Lower leg skin (tissue), 3 donors: ENCODE measurements at regions not wholly inside any gene's neighbourhood (a gene's known extent, or its start where the extent isn't known, plus 50 kb on each side); places are given as distances from the start of the nearest gene placed in this dataset.

ENCODE experiments used
- CTCF ChIP-seq, 3 donors: fragments of 450-650 bp; IDR thresholded peaks; one replicate each; pipeline ENCODE4 v1.5.1; 2016; ENCODE audit warnings: antibody characterized with exemption in 3 of 3, mild to moderate bottlenecking in 3 of 3, moderate library complexity in 2 of 3
- POLR2A ChIP-seq, 2 donors: fragments of 450-650 bp; IDR thresholded peaks; one replicate each; pipeline ENCODE4 v1.6.1; 2016 to 2017; ENCODE audit warnings: antibody characterized with exemption in 2 of 2, mild to moderate bottlenecking in 1 of 2, moderate library complexity in 1 of 2

GRCh38 chr6:169996378-169997051, 245.1 kb downstream of the ERMARD start:
- no peak for TF ChIP-seq POLR2A (IDR thresholded peaks at IDR 0.05)
- TF ChIP-seq CTCF (IDR thresholded peaks at IDR 0.05) = no peak
